Adrenal gland (tissue), 9 donors: ENCODE measurements at regions not wholly inside any gene's neighbourhood (a gene's known extent, or its start where the extent isn't known, plus 50 kb on each side); places are given as distances from the start of the nearest gene placed in this dataset.

ENCODE experiments used
- DNase-seq, 7 donors: peaks; one replicate each; pipeline ENCODE4 v3.0.0-alpha.2; 2019 to 2020
- H3K27ac ChIP-seq, 5 donors: fragments of 200-600 bp; sonication (generic) in 4 of 5; 1 replicate in 3 of 5; 2 replicates in 2 of 5; pipeline versions ENCODE4 v1.5.1 to v1.8.0; 2016 to 2020; ENCODE audit warnings: mild to moderate bottlenecking in 1 of 5
- H3K27me3 ChIP-seq: fragments of 200-600 bp; 2 replicates; pipeline ENCODE4 v1.8.0; 2021
- H3K36me3 ChIP-seq, 2 donors: fragments of 200-600 bp; replicated peaks in 1 of 2; 1 replicate in 1 of 2; 2 replicates in 1 of 2; pipeline versions ENCODE4 v1.5.1 to v1.8.0; 2018 to 2022
- H3K4me1 ChIP-seq, 2 donors: fragments of 200-600 bp; replicated peaks in 1 of 2; 1 replicate in 1 of 2; 2 replicates in 1 of 2; pipeline versions ENCODE4 v1.5.1 to v1.8.0; 2018 to 2021
- H3K4me3 ChIP-seq, 4 donors: fragments of 200-600 bp; sonication (generic) in 3 of 4; one replicate each; pipeline ENCODE4 v1.5.1; 2016 to 2018
- H3K9me3 ChIP-seq, 3 donors: fragments of 200-600 bp; sonication (generic) in 1 of 3; replicated peaks in 1 of 3; 1 replicate in 2 of 3; 2 replicates in 1 of 3; pipeline versions ENCODE4 v1.5.1 to v1.8.0; 2016 to 2021
- POLR2A ChIP-seq, 2 donors: fragments of 450-650 bp; IDR thresholded peaks; one replicate each; pipeline ENCODE4 v1.6.1; 2017; ENCODE audit warnings: antibody characterized with exemption in 2 of 2, mild to moderate bottlenecking in 2 of 2, moderate library complexity in 1 of 2
- WGBS, 4 donors: extraction: QIAGEN DNeasy Blood & Tissue Kit in 2 of 4; methylation state at CpG; one replicate each; pipeline versions ENCODE4 v1.1.5 to v1.1.7; 2013 to 2017; 5-methylcytosine and 5-hydroxymethylcytosine counted together
- intact Hi-C, 2 donors: fragments of 100-400 bp; cut with DNase I; formaldehyde crosslinking; loops; one replicate each; pipeline versions ENCODE4 v1.14.1 to v1.15.0; 2022 to 2023
- TF ChIP-seq, protein P1 (sequence below), 6 experiments: fragments of 450-650 bp in 4 of 6; fragments of 200-600 bp in 2 of 6; sonication (generic) in 1 of 6; IDR thresholded peaks; 1 replicate in 5 of 6; 2 replicates in 1 of 6; pipeline versions ENCODE4 v1.5.1 to v1.8.0; 2016 to 2021; ENCODE audit warnings: antibody characterized with exemption in 6 of 6, mild to moderate bottlenecking in 2 of 6, moderate library complexity in 1 of 6
- donor health status: healthy with polysubstance abuse.
- donor health status: Bipolar disorder and iron deficiency.
- donor health status: DM: yes; HTN: yes; CAD: no.
- donor health status: DM: no; HTN: no; CAD: no.
- donor health status: DM: no; HTN: no; CAD: no.

DNA sequence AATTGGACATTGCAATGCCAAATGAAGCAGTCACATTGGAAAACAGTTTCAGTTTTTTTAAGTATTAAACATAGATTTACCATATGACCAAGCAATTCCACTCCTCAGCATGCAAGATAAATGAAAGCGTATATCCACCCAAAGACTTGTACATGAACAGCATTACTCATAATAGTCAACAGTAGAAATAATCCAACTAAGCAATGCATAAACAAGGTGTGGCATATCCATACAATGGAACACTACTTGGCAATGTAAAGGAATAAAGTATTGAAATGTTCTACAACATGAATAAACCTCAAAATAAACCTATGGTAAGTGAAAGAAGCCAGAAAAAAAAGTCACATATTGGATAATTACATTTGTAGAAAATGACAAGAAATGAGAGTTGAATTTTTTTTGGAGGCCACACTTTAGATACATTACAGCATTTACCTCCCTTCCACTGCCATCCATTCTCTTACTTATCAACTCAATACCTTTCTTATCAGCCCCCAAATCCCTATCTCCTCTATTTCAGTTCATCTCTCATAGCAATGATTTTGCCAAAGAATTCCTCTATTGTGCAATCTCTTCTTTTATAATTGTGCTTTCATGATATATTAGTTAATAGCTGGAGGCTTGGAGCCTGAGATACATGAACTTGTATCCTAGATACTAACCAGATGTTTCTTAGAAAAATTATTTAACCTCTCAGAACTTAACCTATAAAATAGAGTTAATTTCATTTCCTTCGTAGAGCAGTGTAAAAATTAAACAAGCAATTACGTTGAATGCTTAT is 414.2 kb upstream of the C1orf87 start:
- WGBS, 4 donors, result 58 to 75% (median 67%) methylated on average over 3 of the region's 3 CpGs
- H3K9me3 ChIP-seq, result no peaks in the 10 kb centered on the region
- no peaks in the 10 kb centered on the region for H3K4me1 ChIP-seq
- no peaks in the 10 kb centered on the region for H3K36me3 ChIP-seq
- no peak for DNase-seq
- H3K27ac ChIP-seq, result no peak overlapping the region
- no peak overlapping the region for H3K4me3 ChIP-seq
- TF ChIP-seq, protein P1, sequence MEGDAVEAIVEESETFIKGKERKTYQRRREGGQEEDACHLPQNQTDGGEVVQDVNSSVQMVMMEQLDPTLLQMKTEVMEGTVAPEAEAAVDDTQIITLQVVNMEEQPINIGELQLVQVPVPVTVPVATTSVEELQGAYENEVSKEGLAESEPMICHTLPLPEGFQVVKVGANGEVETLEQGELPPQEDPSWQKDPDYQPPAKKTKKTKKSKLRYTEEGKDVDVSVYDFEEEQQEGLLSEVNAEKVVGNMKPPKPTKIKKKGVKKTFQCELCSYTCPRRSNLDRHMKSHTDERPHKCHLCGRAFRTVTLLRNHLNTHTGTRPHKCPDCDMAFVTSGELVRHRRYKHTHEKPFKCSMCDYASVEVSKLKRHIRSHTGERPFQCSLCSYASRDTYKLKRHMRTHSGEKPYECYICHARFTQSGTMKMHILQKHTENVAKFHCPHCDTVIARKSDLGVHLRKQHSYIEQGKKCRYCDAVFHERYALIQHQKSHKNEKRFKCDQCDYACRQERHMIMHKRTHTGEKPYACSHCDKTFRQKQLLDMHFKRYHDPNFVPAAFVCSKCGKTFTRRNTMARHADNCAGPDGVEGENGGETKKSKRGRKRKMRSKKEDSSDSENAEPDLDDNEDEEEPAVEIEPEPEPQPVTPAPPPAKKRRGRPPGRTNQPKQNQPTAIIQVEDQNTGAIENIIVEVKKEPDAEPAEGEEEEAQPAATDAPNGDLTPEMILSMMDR (IDR thresholded peaks at IDR 0.05), result no peak
- TF ChIP-seq POLR2A (IDR thresholded peaks at IDR 0.05), result no peak
- no peaks in the 10 kb centered on the region for H3K27me3 ChIP-seq
- intact Hi-C loops, result no loop called here

DNA sequence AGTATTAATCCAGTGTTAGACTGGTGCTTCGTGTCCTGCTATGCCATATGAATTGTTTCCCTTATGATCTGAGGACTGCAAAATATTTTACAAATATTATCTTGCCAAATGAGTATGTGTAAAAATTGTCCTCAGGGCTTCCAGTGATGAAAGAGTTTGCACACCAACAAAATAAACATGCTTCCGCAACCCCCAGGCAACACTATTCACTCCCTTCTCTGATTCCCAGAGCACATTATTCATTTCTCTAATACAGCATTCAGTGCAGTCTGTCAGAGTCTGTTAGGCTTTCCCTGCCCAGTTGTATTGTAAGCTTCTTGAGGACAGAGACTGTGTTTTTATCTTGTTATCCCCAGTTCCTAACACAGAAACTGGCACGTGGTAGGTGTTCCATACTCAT is 409.9 kb upstream of the C1orf87 start:
- Histone ChIP-seq H3K27me3 (no peaks in the 10 kb centered on the region), H3K27ac (no peak overlapping the region), H3K36me3 (no peaks in the 10 kb centered on the region), H3K9me3 (no peaks in the 10 kb centered on the region), H3K4me3 (no peak overlapping the region), H3K4me1 (no peaks in the 10 kb centered on the region)
- TF ChIP-seq, protein P1 (IDR thresholded peaks at IDR 0.05), result no peak
- intact Hi-C loops, result no loop called here
- DNase-seq, result no peak
- WGBS, 4 donors, result 51 to 75% (median 71%) methylated on average over 3 of the region's 3 CpGs

DNA sequence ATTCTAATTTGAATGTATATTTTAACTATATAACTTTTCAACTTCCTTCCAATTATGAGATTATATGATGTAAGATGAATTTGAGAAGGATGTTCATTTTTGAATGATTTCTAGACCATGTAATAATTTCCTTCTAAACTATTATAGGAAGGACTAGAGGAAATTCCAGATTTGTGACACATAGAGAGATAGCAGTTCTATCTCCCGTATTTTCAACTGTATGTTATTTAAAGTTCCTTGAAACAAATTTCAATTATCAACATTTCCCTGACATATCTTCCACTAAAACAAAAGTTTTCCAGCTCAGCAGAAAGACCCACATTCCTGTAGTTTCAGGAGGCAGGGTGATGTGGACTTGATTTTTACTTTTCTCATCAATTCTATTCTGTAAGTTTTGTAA is 396.7 kb upstream of the C1orf87 start:
- WGBS, 4 donors, result 35 to 55% (median 40%) methylated on average over 1 of the region's 1 CpG

DNA sequence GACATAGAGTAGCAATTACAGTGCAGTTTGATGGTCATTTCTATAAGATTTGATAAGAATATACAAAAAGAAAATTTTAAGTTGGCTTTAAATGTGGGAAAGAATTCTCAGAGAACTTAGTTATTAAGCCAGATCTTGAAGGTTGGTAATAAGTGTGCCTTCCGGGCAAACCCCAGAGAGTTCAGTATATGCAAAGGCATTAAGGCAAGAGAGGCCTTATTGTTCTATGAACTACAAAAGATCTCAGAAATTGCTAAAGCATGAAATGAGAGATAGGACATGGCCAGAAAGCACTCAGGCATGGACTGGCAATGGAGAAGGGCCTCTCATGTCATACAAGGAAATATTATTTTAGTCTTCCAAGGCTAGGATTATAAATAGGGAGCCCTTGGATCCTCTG is 390.2 kb upstream of the C1orf87 start:
- Histone ChIP-seq H3K27me3 (no peaks in the 10 kb centered on the region), H3K9me3 (no peaks in the 10 kb centered on the region), H3K27ac (no peak overlapping the region), H3K4me3 (no peak overlapping the region), H3K36me3 (no peaks in the 10 kb centered on the region), H3K4me1 (no peaks in the 10 kb centered on the region)
- 79 to 94% (median 87%) methylated on average over 1 of the region's 1 CpG for WGBS, 4 donors
- intact Hi-C loops, result no loop called here
- TF ChIP-seq, protein P1 (IDR thresholded peaks at IDR 0.05), result no peak
- no peak for TF ChIP-seq POLR2A (IDR thresholded peaks at IDR 0.05)
- no peak for DNase-seq

More for the DNA sequence above, 396.7 kb upstream of the C1orf87 start:
- no peaks in the 10 kb centered on the region for H3K36me3 ChIP-seq
- H3K27ac ChIP-seq, result no peak overlapping the region
- TF ChIP-seq, protein P1 (IDR thresholded peaks at IDR 0.05), result no peak
- TF ChIP-seq POLR2A (IDR thresholded peaks at IDR 0.05), result no peak
- H3K4me3 ChIP-seq, result no peak overlapping the region
- H3K4me1 ChIP-seq, result no peaks in the 10 kb centered on the region
- H3K27me3 ChIP-seq, result no peaks in the 10 kb centered on the region
- no peaks in the 10 kb centered on the region for H3K9me3 ChIP-seq
- DNase-seq, result no peak
- intact Hi-C loops, result no loop called here
